ENCODE measurements at regions not wholly inside any gene's neighbourhood (a gene's known extent, or its start where the extent isn't known, plus 50 kb on each side); places are given as distances from the start of the nearest gene placed in this dataset.

DNA sequence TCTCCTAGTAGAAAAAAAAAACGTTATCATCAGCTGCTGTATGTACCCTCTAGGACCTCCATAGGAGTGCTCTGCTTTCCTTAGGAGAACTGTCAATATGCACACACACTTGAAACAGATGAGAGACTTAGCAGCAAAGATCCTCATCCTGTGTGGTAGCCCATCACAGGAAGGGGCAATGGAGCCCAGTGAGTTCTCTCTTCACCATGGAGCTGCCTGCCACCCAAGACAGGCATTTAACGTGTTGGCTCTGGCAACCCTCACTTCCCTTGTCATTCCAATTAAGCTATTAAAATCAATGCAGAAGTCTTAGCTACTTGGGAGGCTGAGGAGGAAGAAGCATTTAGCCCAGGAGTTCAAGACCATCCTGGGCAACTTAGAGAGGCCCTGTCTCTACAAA, 64.8 kb upstream of the PLEKHA5 start:
- Histone ChIP-seq H3K4me3 (replicated peaks; ENCODE audit: insufficient read depth, low read length) (no peak overlapping the region), H3K27me3 (ENCODE audit: insufficient read depth, poor library complexity, severe bottlenecking) (no peaks in the 10 kb centered on the region), H3K27ac (replicated peaks) (no peak overlapping the region)
- TF ChIP-seq, protein P1, sequence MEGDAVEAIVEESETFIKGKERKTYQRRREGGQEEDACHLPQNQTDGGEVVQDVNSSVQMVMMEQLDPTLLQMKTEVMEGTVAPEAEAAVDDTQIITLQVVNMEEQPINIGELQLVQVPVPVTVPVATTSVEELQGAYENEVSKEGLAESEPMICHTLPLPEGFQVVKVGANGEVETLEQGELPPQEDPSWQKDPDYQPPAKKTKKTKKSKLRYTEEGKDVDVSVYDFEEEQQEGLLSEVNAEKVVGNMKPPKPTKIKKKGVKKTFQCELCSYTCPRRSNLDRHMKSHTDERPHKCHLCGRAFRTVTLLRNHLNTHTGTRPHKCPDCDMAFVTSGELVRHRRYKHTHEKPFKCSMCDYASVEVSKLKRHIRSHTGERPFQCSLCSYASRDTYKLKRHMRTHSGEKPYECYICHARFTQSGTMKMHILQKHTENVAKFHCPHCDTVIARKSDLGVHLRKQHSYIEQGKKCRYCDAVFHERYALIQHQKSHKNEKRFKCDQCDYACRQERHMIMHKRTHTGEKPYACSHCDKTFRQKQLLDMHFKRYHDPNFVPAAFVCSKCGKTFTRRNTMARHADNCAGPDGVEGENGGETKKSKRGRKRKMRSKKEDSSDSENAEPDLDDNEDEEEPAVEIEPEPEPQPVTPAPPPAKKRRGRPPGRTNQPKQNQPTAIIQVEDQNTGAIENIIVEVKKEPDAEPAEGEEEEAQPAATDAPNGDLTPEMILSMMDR (IDR thresholded peaks at IDR 0.05; ENCODE audit: insufficient read depth, low read length): no peak
- TF ChIP-seq SPI1 (IDR thresholded peaks at IDR 0.05; ENCODE audit: borderline replicate concordance, low read depth): no peak
- TF ChIP-seq POLR2AphosphoS5 (IDR thresholded peaks at IDR 0.05; ENCODE audit: low read depth): no peak
- TF ChIP-seq, protein P2, sequence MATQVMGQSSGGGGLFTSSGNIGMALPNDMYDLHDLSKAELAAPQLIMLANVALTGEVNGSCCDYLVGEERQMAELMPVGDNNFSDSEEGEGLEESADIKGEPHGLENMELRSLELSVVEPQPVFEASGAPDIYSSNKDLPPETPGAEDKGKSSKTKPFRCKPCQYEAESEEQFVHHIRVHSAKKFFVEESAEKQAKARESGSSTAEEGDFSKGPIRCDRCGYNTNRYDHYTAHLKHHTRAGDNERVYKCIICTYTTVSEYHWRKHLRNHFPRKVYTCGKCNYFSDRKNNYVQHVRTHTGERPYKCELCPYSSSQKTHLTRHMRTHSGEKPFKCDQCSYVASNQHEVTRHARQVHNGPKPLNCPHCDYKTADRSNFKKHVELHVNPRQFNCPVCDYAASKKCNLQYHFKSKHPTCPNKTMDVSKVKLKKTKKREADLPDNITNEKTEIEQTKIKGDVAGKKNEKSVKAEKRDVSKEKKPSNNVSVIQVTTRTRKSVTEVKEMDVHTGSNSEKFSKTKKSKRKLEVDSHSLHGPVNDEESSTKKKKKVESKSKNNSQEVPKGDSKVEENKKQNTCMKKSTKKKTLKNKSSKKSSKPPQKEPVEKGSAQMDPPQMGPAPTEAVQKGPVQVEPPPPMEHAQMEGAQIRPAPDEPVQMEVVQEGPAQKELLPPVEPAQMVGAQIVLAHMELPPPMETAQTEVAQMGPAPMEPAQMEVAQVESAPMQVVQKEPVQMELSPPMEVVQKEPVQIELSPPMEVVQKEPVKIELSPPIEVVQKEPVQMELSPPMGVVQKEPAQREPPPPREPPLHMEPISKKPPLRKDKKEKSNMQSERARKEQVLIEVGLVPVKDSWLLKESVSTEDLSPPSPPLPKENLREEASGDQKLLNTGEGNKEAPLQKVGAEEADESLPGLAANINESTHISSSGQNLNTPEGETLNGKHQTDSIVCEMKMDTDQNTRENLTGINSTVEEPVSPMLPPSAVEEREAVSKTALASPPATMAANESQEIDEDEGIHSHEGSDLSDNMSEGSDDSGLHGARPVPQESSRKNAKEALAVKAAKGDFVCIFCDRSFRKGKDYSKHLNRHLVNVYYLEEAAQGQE (IDR thresholded peaks at IDR 0.05; ENCODE audit: insufficient replicate concordance, low read depth): no peak
- DNase-seq (ENCODE audit: low read depth in 1 of 2, low spot score in 1 of 2): no peak

DNA sequence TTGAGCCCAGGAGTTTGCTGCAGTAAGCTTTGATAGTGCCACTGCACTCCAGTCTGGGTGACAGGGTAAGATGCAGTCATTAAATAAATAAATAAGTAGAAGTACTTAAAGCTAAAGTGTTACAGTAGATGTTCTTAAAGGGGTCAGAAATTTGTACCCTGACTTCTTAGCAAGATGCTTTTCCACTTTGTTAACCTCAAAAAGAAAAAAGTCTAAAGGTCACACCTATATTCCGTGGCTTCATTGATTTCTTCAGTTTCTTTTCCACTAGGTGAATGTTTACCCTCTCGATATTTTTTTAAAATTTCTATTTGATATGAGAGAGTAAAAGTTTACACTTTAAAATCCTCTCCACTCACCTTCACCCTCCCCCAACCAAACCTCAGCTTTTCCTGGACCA, 64.3 kb upstream of the PLEKHA5 start:
- DNase-seq (ENCODE audit: low read depth in 1 of 2, low spot score in 1 of 2): no peak
- H3K27ac ChIP-seq (replicated peaks): no peak overlapping the region
- H3K4me3 ChIP-seq (replicated peaks; ENCODE audit: insufficient read depth, low read length): no peak overlapping the region
- TF ChIP-seq, protein P2 (IDR thresholded peaks at IDR 0.05; ENCODE audit: insufficient replicate concordance, low read depth): no peak
- TF ChIP-seq SPI1 (IDR thresholded peaks at IDR 0.05; ENCODE audit: borderline replicate concordance, low read depth): no peak
- no peak for TF ChIP-seq GABPA (IDR thresholded peaks at IDR 0.05; ENCODE audit: low read depth)
- TF ChIP-seq POLR2AphosphoS5 (IDR thresholded peaks at IDR 0.05; ENCODE audit: low read depth): no peak
- TF ChIP-seq, protein P1 (IDR thresholded peaks at IDR 0.05; ENCODE audit: insufficient read depth, low read length): no peak
- H3K27me3 ChIP-seq (ENCODE audit: insufficient read depth, poor library complexity, severe bottlenecking): no peaks in the 10 kb centered on the region

DNA sequence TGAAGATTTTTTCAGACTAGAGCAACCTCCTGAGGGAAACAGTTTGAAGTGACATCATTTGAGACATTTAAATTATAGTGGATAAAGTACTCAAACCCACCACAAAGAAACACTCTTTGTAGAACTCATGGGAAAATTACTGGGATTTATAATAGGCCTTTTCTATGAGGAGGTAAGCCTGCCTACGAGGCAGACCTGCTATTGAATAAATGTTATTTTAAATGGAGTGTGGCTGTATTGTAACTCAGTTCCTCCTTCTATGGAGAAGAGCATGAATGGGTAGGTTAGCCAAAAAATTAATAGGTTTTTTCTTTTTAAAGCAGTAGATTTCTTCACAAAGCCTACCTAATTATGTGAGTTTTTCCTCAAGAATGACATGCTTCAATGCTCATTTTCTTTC, 63.7 kb upstream of the PLEKHA5 start:
- DNase-seq (ENCODE audit: low read depth in 1 of 2, low spot score in 1 of 2): no peak
- Histone ChIP-seq H3K4me3 (replicated peaks; ENCODE audit: insufficient read depth, low read length) (no peak overlapping the region), H3K27me3 (ENCODE audit: insufficient read depth, poor library complexity, severe bottlenecking) (no peaks in the 10 kb centered on the region), H3K27ac (replicated peaks) (no peak overlapping the region)
- TF ChIP-seq POLR2AphosphoS5 (IDR thresholded peaks at IDR 0.05; ENCODE audit: low read depth): no peak
- TF ChIP-seq, protein P1 (IDR thresholded peaks at IDR 0.05; ENCODE audit: insufficient read depth, low read length): no peak
- TF ChIP-seq GABPA (IDR thresholded peaks at IDR 0.05; ENCODE audit: low read depth): no peak
- TF ChIP-seq SPI1 (IDR thresholded peaks at IDR 0.05; ENCODE audit: borderline replicate concordance, low read depth): no peak
- TF ChIP-seq, protein P2 (IDR thresholded peaks at IDR 0.05; ENCODE audit: insufficient replicate concordance, low read depth): no peak

All from HL-60 (cell line).